ENCODE measurements at regions not wholly inside any gene's neighbourhood (a gene's known extent, or its start where the extent isn't known, plus 50 kb on each side); places are given as distances from the start of the nearest gene placed in this dataset.

GRCh38 chr18:76613053-76613754 lies 118.2 kb upstream of the ZNF516 start:
- TF ChIP-seq CTCF (IDR thresholded peaks at IDR 0.05; ENCODE audit: insufficient read depth, low read depth, low read length) = no peak
- no peak for TF ChIP-seq EZH2 (IDR thresholded peaks at IDR 0.05; ENCODE audit: insufficient read depth, low read length)

Data from astrocyte (in vitro differentiated cells and primary cell).